ENCODE measurements at regions not wholly inside any gene's neighbourhood (a gene's known extent, or its start where the extent isn't known, plus 50 kb on each side); places are given as distances from the start of the nearest gene placed in this dataset.

- no peak for TF ChIP-seq CTCF (IDR thresholded peaks at IDR 0.05; ENCODE audit: insufficient read depth, low read length)
- no peak for DNase-seq (ENCODE audit: low read depth)
- no peak overlapping the region for H3K4me3 ChIP-seq (ENCODE audit: low read depth, low read length)
These were observed 522.0 kb upstream of the KLHL1 start for GRCh38 chr13:70630247-70630646.

- DNase-seq (ENCODE audit: low read depth), result no peak
- no peak overlapping the region for H3K4me3 ChIP-seq (ENCODE audit: low read depth, low read length)
- no peak for TF ChIP-seq CTCF (IDR thresholded peaks at IDR 0.05; ENCODE audit: insufficient read depth, low read length)
These were observed 515.0 kb upstream of the KLHL1 start for GRCh38 chr13:70623239-70623638.

- no peak overlapping the region for H3K4me3 ChIP-seq (ENCODE audit: low read depth, low read length)
- TF ChIP-seq CTCF (IDR thresholded peaks at IDR 0.05; ENCODE audit: insufficient read depth, low read length), result no peak
- no peak for DNase-seq (ENCODE audit: low read depth)
These were observed 514.5 kb upstream of the KLHL1 start for GRCh38 chr13:70622796-70623195.

GRCh38 chr13:70619936-70620335, 511.7 kb upstream of the KLHL1 start:
- no peak overlapping the region for H3K4me3 ChIP-seq (ENCODE audit: low read depth, low read length)
- no peak for DNase-seq (ENCODE audit: low read depth)
- no peak for TF ChIP-seq CTCF (IDR thresholded peaks at IDR 0.05; ENCODE audit: insufficient read depth, low read length)

- DNase-seq (ENCODE audit: low read depth), result no peak
- no peak overlapping the region for H3K4me3 ChIP-seq (ENCODE audit: low read depth, low read length)
- TF ChIP-seq CTCF (IDR thresholded peaks at IDR 0.05; ENCODE audit: insufficient read depth, low read length), result no peak
These were observed 508.6 kb upstream of the KLHL1 start for GRCh38 chr13:70616847-70617246.

GRCh38 chr13:70613295-70613694, 505.0 kb upstream of the KLHL1 start:
- no peak for TF ChIP-seq CTCF (IDR thresholded peaks at IDR 0.05; ENCODE audit: insufficient read depth, low read length)
- no peak for DNase-seq (ENCODE audit: low read depth)
- no peak overlapping the region for H3K4me3 ChIP-seq (ENCODE audit: low read depth, low read length)

- DNase-seq (ENCODE audit: low read depth), result no peak
- no peak overlapping the region for H3K4me3 ChIP-seq (ENCODE audit: low read depth, low read length)
- no peak for TF ChIP-seq CTCF (IDR thresholded peaks at IDR 0.05; ENCODE audit: insufficient read depth, low read length)
These were observed 504.6 kb upstream of the KLHL1 start for GRCh38 chr13:70612881-70613280.

Data from fibroblast of the aortic adventitia (primary cell).